ENCODE measurements at regions not wholly inside any gene's neighbourhood (a gene's known extent, or its start where the extent isn't known, plus 50 kb on each side); places are given as distances from the start of the nearest gene placed in this dataset.
"Not testable (repeated sequence)": the region's sequence is repeated elsewhere in the genome, so short reads cannot be mapped to it uniquely, and the experiment has no call there.

DNA sequence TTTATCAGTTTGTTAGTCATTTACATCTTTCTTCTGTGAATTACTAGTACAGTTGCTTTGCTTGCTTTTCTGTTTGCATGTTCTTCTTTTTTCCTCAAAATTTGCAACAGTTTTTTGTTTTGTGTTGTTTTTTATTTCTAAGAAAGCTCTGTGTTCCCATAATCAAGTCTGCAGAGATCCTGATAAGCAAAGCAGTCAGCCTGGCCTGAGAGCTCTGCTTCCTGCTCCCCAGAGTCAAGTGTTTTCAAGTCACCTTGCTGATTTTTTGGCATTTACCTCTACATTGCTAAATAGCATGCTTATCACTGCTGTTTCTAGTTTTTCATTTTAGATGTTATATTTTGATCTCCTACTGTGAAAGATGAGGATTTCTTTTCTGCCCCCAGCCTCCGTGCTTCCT, 113.2 kb downstream of the CDRT15L2 start:
- TF ChIP-seq, protein P1, sequence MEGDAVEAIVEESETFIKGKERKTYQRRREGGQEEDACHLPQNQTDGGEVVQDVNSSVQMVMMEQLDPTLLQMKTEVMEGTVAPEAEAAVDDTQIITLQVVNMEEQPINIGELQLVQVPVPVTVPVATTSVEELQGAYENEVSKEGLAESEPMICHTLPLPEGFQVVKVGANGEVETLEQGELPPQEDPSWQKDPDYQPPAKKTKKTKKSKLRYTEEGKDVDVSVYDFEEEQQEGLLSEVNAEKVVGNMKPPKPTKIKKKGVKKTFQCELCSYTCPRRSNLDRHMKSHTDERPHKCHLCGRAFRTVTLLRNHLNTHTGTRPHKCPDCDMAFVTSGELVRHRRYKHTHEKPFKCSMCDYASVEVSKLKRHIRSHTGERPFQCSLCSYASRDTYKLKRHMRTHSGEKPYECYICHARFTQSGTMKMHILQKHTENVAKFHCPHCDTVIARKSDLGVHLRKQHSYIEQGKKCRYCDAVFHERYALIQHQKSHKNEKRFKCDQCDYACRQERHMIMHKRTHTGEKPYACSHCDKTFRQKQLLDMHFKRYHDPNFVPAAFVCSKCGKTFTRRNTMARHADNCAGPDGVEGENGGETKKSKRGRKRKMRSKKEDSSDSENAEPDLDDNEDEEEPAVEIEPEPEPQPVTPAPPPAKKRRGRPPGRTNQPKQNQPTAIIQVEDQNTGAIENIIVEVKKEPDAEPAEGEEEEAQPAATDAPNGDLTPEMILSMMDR (IDR thresholded peaks at IDR 0.05; ENCODE audit: extremely low read depth in 1 of 2, insufficient read depth in 1 of 2, low read depth in 1 of 2, low read length in 2 of 2), result not testable (repeated sequence)
- not testable (repeated sequence) for TF ChIP-seq EZH2 (IDR thresholded peaks at IDR 0.05; ENCODE audit: borderline replicate concordance, low read depth, low read length, severe bottlenecking); MYC (IDR thresholded peaks at IDR 0.05; ENCODE audit: low read depth, low read length); POLR2A (IDR thresholded peaks at IDR 0.05; ENCODE audit: low read depth, low read length); POLR2AphosphoS5 (IDR thresholded peaks at IDR 0.05; ENCODE audit: insufficient read depth, low read depth, low read length)

Data from endothelial cell of umbilical vein (primary cell).